Retinal pigment epithelial cell (primary cell): ENCODE measurements at regions not wholly inside any gene's neighbourhood (a gene's known extent, or its start where the extent isn't known, plus 50 kb on each side); places are given as distances from the start of the nearest gene placed in this dataset.

Experiments used
- DNase-seq: peaks from one replicate; pipeline ENCODE4 v3.0.0-alpha.2; 2010; ENCODE audit warnings: low read depth
- H3K4me3 ChIP-seq: 2 replicates; pipeline ENCODE4 v1.5.1; 2011; ENCODE audit warnings: mild to moderate bottlenecking, low read length, control low read depth, moderate library complexity
- TF ChIP-seq, protein P1 (sequence below): conservative IDR thresholded peaks from 2 replicates; pipeline ENCODE4 v1.5.1; 2011; ENCODE audit warnings: low read depth, low read length, control low read depth, inconsistent platforms

DNA sequence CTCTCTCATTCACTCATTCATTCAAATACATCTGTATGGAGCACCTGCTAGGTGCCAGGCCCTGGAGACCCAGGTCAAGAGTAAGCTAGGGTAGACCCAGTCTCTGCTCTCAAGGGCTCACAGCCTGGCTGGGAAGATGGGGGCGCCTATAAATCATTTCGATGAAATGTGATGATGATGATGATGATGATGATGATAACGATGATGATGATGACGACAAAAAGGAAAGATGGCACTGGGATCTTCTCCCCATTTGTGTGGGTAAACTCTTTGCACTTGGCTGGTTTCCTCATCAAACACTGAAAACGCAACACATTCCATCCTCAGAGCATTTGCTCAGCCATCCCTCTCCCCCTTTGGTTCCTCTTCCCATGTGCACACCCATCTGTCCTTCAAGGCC lies 188.0 kb upstream of the CDYL start:
- TF ChIP-seq, protein P1, sequence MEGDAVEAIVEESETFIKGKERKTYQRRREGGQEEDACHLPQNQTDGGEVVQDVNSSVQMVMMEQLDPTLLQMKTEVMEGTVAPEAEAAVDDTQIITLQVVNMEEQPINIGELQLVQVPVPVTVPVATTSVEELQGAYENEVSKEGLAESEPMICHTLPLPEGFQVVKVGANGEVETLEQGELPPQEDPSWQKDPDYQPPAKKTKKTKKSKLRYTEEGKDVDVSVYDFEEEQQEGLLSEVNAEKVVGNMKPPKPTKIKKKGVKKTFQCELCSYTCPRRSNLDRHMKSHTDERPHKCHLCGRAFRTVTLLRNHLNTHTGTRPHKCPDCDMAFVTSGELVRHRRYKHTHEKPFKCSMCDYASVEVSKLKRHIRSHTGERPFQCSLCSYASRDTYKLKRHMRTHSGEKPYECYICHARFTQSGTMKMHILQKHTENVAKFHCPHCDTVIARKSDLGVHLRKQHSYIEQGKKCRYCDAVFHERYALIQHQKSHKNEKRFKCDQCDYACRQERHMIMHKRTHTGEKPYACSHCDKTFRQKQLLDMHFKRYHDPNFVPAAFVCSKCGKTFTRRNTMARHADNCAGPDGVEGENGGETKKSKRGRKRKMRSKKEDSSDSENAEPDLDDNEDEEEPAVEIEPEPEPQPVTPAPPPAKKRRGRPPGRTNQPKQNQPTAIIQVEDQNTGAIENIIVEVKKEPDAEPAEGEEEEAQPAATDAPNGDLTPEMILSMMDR: no peak
- no peak overlapping the region for H3K4me3 ChIP-seq
- DNase-seq: no peak

DNA sequence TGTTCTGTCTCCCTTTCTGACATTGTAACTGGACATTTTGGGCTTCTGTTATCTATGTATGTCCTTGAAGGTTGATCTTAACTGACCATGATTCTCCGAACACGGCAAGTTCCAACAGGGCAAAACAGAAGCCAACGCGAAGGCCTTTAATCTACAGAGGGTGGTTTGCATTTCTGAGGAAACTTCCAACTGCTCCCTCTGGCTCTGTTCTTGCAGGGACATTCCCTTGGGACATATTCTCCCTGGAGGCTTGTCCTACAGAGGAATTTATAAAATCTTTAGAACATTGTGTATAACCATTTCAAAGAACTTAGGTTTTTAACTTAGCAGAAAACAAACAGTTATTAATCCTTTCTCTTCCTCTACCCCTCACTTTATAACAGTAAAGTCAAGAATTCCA lies 189.0 kb upstream of the CDYL start:
- TF ChIP-seq, protein P1: no peak
- no peak for DNase-seq
- no peak overlapping the region for H3K4me3 ChIP-seq

DNA sequence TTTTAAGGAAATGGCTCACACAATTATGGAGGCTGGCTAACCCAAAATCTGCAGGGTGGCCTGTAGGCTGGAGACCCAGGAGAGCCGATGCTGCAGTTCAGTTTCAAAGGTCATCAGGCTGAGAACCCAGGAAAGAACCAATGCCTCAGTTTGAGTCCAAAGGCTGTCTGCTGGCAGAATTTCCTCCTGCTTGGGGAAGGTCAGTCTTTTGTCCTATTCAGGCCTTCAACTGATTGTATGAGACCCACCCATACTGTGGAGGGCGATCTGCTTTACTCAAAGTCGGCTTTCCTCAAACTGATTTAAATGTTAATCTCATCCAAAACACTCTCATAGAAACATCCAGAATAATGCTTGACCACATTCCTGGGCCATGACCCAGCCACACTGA lies 189.7 kb upstream of the CDYL start:
- no peak for DNase-seq
- no peak overlapping the region for H3K4me3 ChIP-seq
- TF ChIP-seq, protein P1: no peak

DNA sequence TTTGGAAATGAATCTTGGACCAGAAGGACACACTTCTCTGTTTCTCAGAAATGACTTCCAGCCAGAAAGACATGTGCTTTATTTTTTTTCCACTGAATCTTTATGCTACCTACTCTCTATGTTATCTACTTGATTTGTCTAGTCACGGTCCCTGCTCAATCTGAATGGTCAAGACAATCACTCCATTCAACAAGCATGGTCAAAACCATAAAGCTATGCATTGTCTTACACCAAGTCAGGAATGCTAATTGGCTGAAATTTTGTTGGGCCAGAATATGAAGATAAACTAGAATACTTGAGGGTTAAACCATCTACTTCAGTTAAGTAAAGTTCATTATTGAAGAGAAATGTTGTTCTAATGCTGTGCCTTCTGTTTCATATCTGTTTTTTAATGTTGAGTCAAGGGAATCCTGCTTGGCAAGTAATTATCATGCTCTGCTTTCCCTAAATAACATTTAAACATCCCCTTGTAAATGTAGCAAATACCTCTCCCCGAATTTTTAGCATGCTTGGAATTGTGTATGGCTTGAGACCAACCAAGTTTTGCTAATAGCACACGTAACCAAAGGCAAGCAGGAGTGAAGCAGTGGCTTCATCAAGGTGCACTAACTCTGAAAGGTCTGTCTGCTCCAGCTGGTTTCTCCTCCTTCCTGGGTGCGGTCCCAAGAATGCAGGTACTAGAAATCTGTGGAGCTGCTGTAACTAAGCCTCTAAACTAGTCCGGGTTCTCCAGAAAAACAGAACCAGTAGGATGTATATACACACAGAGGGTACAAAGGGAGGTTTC lies 190.3 kb upstream of the CDYL start:
- TF ChIP-seq, protein P1: no peak
- no peak overlapping the region for H3K4me3 ChIP-seq
- DNase-seq: no peak

DNA sequence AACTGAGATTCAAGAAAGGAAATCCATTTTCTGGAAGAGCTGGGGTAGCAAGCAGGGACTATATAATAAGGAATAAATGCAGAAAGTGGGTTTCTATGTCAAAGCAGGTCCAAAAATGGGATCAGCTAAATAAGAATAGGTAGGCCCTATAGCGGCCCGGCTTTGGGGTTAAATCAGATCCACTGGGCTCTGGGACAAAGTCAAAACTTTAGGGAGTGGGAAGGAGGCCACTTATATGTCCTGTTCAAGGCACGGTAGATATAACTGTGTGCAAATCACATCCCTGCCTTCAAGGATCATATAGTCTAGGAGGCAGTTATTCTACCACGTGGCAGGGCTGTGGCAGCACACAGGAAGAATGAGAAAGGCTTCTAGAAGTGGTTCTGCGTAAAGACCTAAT lies 191.4 kb upstream of the CDYL start:
- no peak for DNase-seq
- TF ChIP-seq, protein P1: no peak
- no peak overlapping the region for H3K4me3 ChIP-seq

DNA sequence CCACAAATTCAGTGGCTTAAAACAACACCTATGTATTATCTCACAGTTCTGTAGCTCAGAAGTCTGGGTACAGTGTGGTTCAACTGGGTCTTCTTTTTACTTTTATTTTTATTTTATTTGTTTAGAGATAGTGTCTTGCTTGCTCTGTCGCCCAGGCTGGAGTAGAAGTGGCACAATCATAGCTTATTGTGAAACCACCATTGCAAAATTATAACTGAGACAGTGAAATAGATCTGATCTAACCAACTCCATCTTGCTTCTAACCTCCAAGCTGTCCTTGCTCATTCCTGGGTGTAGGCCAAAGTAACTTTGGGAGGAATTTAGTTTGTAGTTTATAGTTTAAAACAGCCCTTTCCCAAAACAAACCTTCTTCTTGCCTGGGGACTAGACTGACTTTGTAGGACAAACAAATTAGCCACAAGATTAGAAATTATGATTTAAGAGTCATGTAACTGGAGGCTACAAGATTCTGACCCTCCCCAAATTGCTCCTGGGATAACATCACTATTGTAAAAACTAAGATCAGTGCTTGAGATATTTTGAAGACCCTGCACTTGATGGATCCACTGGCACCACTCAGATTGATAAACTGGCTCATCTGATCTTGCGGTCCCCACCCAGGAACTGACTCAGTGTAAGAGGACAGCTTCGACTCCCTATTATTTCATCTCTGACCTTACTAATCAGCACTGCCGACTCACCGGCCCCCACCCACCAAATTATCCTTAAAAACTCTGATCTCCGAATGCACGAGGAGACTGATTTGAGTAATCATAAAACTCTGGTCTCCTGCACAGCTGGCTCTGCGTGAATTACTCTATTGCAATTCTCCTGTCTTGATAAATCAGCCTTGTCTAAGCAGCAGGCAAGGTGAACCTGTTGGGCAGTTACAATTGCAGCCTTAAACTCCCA lies 193.4 kb upstream of the CDYL start:
- no peak overlapping the region for H3K4me3 ChIP-seq
- TF ChIP-seq, protein P1: no peak
- no peak for DNase-seq
